ENCODE measurements at regions not wholly inside any gene's neighbourhood (a gene's known extent, or its start where the extent isn't known, plus 50 kb on each side); places are given as distances from the start of the nearest gene placed in this dataset.

- Histone ChIP-seq H3K27ac (ENCODE audit: insufficient read depth, low read length) (no peak overlapping the region), H2AFZ (ENCODE audit: low read length) (no peak overlapping the region), H4K20me1 (ENCODE audit: control insufficient read depth, extremely low read depth, insufficient read depth, low read length) (no peaks in the 10 kb centered on the region), H3K27me3 (ENCODE audit: control insufficient read depth, insufficient read depth, low read length) (no peaks in the 10 kb centered on the region), H3K79me2 (ENCODE audit: control insufficient read depth, insufficient read depth, low read length) (no peaks in the 10 kb centered on the region), H3K9me3 (ENCODE audit: control insufficient read depth, insufficient read depth, low read depth, low read length) (no peaks in the 10 kb centered on the region), H3K36me3 (ENCODE audit: control insufficient read depth, insufficient read depth, low read length) (no peaks in the 10 kb centered on the region), H3K4me1 (ENCODE audit: control insufficient read depth, extremely low read depth, insufficient read depth, low read length) (no peaks in the 10 kb centered on the region), H3K4me3 (replicated peaks in 1 of 4; ENCODE audit: control extremely low read depth in 1 of 4, insufficient read depth in 1 of 4, low read depth in 3 of 4, low read length in 4 of 4) (no peak overlapping the region), H3K9ac (ENCODE audit: insufficient read depth, low read length) (no peak overlapping the region), H3K4me2 (ENCODE audit: extremely low read depth, insufficient read depth, low read length) (no peak overlapping the region)
- DNase-seq (ENCODE audit: low read depth in 2 of 2): no peak
- no peak for TF ChIP-seq EZH2 (IDR thresholded peaks at IDR 0.05; ENCODE audit: low read length, missing control alignments)
- TF ChIP-seq, protein P1, sequence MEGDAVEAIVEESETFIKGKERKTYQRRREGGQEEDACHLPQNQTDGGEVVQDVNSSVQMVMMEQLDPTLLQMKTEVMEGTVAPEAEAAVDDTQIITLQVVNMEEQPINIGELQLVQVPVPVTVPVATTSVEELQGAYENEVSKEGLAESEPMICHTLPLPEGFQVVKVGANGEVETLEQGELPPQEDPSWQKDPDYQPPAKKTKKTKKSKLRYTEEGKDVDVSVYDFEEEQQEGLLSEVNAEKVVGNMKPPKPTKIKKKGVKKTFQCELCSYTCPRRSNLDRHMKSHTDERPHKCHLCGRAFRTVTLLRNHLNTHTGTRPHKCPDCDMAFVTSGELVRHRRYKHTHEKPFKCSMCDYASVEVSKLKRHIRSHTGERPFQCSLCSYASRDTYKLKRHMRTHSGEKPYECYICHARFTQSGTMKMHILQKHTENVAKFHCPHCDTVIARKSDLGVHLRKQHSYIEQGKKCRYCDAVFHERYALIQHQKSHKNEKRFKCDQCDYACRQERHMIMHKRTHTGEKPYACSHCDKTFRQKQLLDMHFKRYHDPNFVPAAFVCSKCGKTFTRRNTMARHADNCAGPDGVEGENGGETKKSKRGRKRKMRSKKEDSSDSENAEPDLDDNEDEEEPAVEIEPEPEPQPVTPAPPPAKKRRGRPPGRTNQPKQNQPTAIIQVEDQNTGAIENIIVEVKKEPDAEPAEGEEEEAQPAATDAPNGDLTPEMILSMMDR (conservative IDR thresholded peaks at IDR 0.05 in 1 of 2, IDR thresholded peaks at IDR 0.05 in 1 of 2; ENCODE audit: low read depth in 1 of 2, low read length in 2 of 2): no peak
Observed at GRCh38 chr14:104420990-104421389, 158.6 kb upstream of the C14orf180 start.

DNA sequence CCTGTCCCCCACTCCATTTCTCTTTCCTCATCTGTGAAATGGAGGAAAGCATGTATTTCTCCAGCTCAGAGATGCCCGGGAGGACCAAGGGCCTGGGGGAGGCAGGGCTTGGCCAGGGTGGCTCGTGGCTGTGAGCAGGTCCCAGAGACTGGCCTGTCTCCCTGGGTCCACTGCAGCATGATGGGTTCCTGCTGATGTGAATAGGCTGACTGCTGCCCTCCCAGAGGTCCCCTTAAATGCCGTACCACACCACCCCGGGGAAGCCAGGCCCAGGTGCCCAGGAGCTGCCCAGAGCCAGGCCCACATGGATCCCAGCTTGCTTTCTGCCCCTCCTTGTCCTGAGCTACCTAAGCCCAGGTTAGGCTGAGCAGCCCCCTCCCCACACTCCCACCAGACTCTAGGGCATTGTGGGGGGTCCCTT, 158.2 kb upstream of the C14orf180 start:
- no peaks in the 10 kb centered on the region for H3K9me3 ChIP-seq (ENCODE audit: control insufficient read depth, insufficient read depth, low read depth, low read length)
- no peaks in the 10 kb centered on the region for H4K20me1 ChIP-seq (ENCODE audit: control insufficient read depth, extremely low read depth, insufficient read depth, low read length)
- H3K4me2 ChIP-seq (ENCODE audit: extremely low read depth, insufficient read depth, low read length): no peak overlapping the region
- no peaks in the 10 kb centered on the region for H3K4me1 ChIP-seq (ENCODE audit: control insufficient read depth, extremely low read depth, insufficient read depth, low read length)
- no peak overlapping the region for H3K4me3 ChIP-seq (replicated peaks in 1 of 4; ENCODE audit: control extremely low read depth in 1 of 4, insufficient read depth in 1 of 4, low read depth in 3 of 4, low read length in 4 of 4)
- DNase-seq (ENCODE audit: low read depth in 2 of 2): no peak
- no peaks in the 10 kb centered on the region for H3K36me3 ChIP-seq (ENCODE audit: control insufficient read depth, insufficient read depth, low read length)
- no peak overlapping the region for H3K9ac ChIP-seq (ENCODE audit: insufficient read depth, low read length)
- H3K79me2 ChIP-seq (ENCODE audit: control insufficient read depth, insufficient read depth, low read length): no peaks in the 10 kb centered on the region
- H2AFZ ChIP-seq (ENCODE audit: low read length): no peak overlapping the region
- no peak overlapping the region for H3K27ac ChIP-seq (ENCODE audit: insufficient read depth, low read length)
- no peaks in the 10 kb centered on the region for H3K27me3 ChIP-seq (ENCODE audit: control insufficient read depth, insufficient read depth, low read length)
- no peak for TF ChIP-seq EZH2 (IDR thresholded peaks at IDR 0.05; ENCODE audit: low read length, missing control alignments)
- TF ChIP-seq, protein P1 (conservative IDR thresholded peaks at IDR 0.05 in 1 of 2, IDR thresholded peaks at IDR 0.05 in 1 of 2; ENCODE audit: low read depth in 1 of 2, low read length in 2 of 2): no peak

GRCh38 chr14:104421892-104422828, 157.4 kb upstream of the C14orf180 start:
- Histone ChIP-seq H3K79me2 (ENCODE audit: control insufficient read depth, insufficient read depth, low read length) (no peaks in the 10 kb centered on the region), H2AFZ (ENCODE audit: low read length) (no peak overlapping the region), H3K4me3 (replicated peaks in 1 of 4; ENCODE audit: control extremely low read depth in 1 of 4, insufficient read depth in 1 of 4, low read depth in 3 of 4, low read length in 4 of 4) (no peak overlapping the region), H3K4me1 (ENCODE audit: control insufficient read depth, extremely low read depth, insufficient read depth, low read length) (no peaks in the 10 kb centered on the region), H3K27me3 (ENCODE audit: control insufficient read depth, insufficient read depth, low read length) (no peaks in the 10 kb centered on the region), H3K4me2 (ENCODE audit: extremely low read depth, insufficient read depth, low read length) (no peak overlapping the region), H3K9me3 (ENCODE audit: control insufficient read depth, insufficient read depth, low read depth, low read length) (no peaks in the 10 kb centered on the region), H3K9ac (ENCODE audit: insufficient read depth, low read length) (no peak overlapping the region), H3K36me3 (ENCODE audit: control insufficient read depth, insufficient read depth, low read length) (no peaks in the 10 kb centered on the region), H3K27ac (ENCODE audit: insufficient read depth, low read length) (no peak overlapping the region), H4K20me1 (ENCODE audit: control insufficient read depth, extremely low read depth, insufficient read depth, low read length) (no peaks in the 10 kb centered on the region)
- DNase-seq (ENCODE audit: low read depth in 2 of 2): no peak
- TF ChIP-seq, protein P1 (conservative IDR thresholded peaks at IDR 0.05 in 1 of 2, IDR thresholded peaks at IDR 0.05 in 1 of 2; ENCODE audit: low read depth in 1 of 2, low read length in 2 of 2): no peak
- TF ChIP-seq EZH2 (IDR thresholded peaks at IDR 0.05; ENCODE audit: low read length, missing control alignments): no peak
